HG03354 (cell line): ENCODE measurements at regions not wholly inside any gene's neighbourhood (a gene's known extent, or its start where the extent isn't known, plus 50 kb on each side); places are given as distances from the start of the nearest gene placed in this dataset.
"Not testable (repeated sequence)": the region's sequence is repeated elsewhere in the genome, so short reads cannot be mapped to it uniquely, and the experiment has no call there.

Source experiments
- ATAC-seq: cut with Tn5 transposase; IDR thresholded peaks from one replicate; pipeline ENCODE4 v1.9.1; 2021; ENCODE audit warnings: mild to moderate bottlenecking; ENCODE audit not compliant: unreplicated experiment, poor library complexity, severe bottlenecking

DNA sequence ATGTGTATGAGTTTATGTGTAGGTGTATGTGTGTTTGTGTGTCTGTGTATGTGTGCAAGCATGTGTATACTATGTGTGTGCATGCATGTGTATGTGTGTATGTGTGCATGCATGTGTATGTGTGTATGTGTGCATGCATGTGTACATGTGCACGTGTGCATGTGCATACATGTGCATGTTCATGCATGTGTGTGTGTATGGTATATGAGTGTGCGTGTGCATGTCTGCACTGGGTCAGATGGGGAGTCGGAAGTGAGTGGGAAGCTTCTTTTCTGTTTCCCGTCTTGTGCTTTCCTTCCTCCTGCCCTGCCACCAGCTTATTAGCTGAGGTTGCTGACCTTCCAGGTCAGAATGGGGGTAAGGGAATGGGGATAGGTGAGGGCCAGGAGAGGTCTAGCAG, 174.7 kb downstream of the MAP2K4 start:
- no peak for ATAC-seq

DNA sequence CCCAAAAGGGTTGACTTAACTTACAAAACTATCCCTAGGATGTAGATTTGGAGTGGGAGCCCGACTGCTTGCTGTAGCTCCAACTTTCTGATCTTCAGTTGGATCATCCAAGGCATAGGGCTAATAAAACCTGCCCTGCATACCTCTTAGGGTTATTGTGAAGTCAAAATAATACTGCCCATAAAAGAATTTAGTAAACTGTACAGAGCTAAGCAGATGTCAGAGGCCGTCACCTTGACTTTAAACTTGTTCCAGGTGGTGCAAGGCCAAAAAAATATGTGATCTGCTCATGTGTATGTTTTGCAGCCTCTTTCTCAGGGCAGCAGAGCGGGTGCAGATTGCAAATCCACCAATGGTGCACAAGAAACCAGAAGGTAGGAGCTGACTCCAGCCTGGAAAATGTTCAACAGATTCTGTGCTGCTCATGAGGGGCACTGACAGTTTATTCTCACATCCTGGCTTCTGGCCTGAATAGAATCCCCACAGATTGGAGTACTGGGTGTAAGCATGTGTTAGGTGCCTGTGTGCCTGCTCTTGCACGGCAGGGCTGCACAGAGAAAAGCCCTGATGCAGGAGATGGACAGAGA, 180.7 kb downstream of the MAP2K4 start:
- no peak for ATAC-seq

DNA sequence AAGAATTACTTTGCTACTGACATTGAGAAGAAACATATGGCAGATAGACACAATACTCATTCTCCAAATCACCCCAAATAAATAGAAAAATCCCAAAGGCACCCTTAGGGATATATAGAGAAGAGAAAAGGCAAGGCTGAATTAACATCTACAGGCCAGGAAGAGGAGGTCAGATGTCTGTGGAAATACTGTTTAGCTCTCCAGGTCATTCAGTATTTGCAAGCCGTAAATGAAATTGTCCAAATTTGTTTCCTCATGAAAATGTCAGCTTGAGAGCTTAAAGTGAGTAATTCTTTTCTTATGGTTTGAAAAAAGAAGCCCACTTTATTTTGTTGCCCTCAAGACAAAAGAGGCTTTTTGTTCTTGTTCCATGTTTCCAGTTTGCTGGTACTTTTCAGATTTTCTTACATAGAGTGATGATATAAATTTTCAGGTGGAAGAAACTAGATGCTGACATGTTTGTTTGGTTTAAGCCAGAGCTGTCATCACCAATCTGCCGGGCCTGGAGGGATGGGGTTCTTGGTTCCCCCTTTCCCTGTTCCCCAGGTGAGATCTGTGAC, 189.0 kb downstream of the MAP2K4 start:
- ATAC-seq = no peak

DNA sequence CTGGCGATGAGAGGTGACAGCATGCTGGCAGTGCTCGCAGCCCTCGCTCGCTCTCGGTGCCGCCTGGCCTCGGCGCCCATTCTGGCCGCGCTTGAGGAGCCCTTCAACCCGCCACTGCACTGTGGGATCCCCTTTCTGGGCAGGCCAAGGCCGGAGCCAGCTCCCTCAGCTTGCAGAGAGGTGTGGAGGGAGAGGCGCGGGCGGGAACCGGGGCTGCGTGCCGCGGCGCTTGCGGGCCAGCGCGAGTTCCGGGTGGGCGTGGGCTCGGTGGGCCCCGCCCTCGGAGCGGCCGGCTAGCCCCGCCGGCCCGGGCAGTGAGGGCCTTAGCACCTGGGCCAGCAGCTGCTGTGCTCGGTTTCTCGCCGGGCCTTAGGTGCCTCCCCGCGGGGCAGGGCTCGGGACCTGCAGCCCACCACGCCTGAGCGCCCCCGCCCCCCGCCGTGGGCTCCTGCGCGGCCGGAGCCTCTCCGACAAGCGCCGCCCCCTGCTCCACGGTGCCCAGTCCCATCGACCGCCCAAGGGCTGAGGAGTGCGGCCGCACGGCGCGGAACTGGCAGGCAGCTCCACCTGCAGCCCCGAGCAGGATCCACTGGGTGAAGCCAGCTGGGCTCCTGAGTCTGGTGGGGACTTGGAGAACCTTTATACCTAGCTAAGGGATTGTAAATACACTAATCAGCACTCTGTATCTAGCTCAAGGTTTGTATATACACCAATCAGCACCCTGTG, 200.2 kb downstream of the MAP2K4 start:
- ATAC-seq = not testable (repeated sequence)

DNA sequence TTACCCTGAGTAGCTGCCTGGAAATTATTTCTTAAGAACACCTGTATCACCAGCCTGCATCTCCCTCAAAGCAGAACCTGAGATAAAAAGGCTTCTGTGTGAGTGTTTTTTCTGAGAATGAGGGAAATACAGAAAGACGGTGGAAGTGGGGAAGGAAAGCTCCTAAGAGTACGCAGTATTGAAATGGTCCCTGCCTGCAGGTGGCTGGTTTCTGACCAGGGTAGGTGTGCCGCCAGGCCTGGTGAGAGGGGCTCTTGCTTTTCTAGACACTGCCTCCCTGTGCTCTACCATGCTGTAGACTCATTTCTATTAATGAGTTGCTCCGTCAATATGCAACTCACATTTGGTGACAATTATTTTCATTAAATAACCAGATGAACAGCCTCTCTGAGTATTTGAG, 201.7 kb downstream of the MAP2K4 start:
- no peak for ATAC-seq

DNA sequence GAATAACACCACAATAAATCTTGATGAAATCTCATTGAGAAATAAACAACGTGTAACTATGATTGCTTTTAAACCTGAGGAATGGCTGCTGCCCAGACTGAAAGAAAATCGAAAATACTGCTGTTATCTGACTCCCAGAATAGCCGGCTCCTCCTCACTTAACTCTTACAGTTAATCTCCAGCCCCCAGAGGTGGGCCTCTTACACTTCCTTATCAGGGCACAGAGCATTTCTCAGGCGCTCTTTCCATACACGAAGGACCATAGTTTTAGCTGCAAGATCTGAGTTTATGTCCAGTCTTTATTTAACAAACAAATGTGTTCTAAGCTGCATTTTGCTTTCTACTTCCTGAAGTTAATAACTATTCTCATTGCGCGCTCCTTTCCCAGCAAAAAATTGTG, 206.9 kb downstream of the MAP2K4 start:
- no peak for ATAC-seq

DNA sequence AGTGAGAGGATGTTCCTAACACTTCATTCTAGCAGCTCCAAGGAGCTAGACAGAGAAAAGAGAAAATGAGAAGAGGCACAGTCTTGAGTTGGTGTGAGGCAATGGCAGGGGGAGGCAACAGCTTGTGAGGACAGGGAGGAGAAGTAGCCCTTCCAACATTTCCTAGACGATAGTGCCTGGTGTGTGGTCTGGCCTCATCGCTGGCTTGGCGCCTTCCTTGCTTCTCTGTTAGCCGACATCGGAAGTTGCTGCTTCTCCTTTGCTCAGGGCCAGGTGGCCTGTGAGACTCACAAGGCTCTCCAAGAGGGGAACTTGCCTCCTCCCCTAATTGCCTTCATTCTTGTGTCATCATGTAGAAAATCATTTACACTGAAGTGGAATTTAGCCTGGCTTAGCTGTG, 208.7 kb downstream of the MAP2K4 start:
- ATAC-seq = no peak

DNA sequence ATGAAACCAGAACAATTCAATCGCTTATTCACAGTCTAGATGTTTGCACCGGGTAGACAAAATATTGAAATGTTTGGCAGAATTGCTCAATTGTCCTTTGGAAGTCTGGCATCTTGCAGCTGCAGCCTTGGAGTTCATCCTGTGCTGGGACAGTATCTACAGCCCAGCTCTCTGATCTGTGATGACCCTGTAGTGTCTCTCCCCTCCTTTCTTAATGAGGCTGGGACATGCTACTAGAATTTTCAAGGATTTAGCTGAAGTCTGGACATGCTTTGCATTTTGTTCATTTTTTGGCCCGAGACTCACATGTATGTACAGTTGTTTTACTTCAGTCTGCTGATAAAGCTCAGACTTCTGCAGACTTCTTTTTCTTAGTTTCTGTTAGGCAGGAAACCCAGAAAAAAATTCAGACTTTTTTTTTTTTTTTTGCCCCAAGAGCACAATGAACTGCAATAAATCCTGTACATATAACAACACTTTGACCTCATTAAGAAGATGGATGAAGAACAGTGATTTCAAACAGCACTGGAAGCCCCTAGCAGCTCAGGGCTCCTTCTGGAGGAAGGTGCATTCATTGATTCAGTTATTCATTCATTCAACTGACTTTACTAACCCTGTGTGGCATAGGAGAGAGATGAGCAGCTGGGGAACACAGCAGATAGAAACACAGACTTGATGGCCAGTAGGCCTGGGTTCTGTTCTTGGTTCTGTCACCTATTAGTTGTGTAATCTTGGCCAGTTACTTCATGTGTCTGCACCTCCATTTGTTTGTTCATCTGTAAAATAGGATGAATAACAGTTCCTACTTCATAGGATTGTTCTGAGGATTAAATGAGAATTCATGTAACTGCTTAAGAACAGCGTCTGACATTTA, 210.0 kb downstream of the MAP2K4 start:
- ATAC-seq = no peak

DNA sequence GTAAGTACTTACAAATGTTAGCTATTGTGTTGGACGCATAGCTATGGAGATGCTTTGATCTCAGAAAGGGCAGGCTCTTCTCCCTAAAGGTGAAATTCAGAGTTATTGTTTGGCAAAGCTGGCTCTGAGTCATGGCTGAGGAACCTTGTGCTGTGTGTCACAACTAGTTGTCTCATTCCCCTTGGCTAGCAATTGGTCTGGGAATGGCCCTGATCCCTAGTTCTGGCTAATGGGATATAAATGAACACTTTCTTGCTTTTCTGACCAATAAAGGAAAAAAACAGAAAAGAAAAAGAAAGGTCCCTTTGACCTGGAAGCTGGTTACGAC, 210.6 kb downstream of the MAP2K4 start:
- no peak for ATAC-seq

DNA sequence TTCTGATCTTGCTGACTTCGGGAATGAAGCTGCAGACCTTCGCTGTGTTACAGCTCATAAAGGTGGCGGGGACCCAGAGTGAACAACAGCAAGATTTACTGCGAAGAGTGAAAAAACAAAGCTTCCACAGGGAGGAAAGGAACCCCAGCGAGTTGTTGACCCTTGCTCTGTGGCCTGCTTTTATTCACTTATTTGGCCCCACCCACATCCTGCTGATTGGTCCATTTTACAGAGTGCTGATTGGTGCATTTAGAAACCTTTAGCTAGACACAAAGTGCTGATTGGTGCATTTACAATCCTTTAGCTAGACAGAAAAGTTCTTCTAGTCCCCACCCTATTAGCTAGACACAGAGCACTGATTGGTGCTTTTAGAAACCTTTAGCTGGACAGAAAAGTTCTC, 218.3 kb downstream of the MAP2K4 start:
- ATAC-seq = not testable (repeated sequence)

DNA sequence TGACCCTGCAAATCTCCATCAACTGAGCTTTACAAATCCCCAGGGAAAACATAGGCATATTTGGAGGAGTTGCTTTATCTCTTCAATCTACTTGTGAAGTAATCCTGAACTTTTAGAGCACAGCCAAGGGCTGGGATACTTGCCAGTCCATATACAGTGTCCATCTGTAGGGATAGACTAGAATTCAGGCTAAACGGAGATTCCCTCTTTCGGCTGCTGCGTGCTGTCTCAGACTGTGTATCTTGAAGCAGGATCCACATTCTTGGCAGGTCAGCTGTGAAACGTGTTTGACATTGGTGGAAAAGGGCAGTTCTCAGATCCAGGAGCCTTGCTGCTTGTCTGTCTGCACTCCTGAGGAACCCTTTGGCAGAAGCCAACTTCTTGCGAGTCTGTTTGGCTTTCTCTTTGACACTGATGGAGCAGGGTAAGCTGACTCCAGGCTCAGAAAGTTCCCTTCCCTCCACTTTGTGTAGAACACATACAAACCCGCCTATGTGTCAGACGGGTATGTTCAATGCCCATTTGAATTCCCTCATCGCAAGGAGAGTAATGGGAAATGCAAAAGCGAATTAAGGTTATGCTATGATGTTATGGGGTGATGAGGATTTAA, 221.8 kb downstream of the MAP2K4 start:
- no peak for ATAC-seq

DNA sequence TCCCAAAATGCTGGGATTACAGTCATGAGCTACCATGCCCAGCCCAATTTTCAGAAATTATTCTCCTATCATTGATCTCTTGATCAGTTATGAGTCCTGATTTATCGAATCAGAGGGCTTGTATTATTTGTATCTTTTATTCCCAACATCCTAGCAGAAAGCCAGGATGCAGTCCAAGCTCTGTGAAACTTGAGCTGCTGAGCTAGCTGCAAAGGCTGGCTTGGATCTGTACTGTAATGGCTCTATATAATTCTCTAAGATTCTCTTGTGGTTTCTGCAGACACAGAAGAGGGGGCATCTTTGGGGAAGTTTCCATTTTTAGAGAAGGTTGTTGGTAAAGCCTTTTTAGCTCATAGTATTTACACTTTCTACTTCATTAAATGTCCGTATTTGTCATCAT, 227.1 kb downstream of the MAP2K4 start:
- ATAC-seq = no peak

DNA sequence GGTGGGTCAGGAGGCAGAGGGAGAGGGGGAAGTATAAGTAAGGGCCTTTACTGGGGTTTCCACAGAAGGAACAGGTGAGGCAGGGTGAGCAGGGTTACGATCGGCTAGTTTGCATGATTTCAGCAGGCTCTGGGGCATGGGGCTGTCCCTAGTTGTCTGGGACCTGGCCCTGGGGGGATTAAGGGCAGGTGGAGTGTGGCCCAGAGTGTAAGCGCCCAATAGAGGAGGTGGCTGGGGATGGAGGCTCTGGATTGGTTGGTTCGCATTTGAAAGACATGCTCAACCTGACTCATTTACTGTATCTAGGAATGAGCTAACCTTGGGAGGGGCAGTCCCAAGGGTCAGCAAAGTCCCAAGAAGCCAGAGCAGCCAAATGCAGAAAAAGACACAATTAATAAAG, 230.3 kb downstream of the MAP2K4 start:
- ATAC-seq = no peak

DNA sequence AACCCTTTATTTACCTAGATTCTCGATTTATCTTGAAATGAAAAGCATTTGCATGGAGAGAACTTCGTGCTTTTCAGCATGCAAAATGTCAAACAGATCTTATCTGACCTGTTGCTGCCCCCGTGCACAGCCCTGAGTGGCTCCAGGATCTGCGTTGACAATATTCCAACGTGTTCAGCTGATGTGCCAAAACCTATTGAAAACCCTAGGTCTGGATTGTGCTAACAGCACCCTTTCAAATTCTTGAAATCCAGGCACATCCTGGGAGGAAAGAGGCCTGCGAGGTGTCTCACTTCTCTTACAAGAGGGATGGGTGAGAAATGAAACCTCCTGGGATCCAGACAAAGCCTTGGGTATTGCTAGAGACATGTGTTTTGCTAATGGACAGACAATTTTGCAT, 231.8 kb downstream of the MAP2K4 start:
- no peak for ATAC-seq

DNA sequence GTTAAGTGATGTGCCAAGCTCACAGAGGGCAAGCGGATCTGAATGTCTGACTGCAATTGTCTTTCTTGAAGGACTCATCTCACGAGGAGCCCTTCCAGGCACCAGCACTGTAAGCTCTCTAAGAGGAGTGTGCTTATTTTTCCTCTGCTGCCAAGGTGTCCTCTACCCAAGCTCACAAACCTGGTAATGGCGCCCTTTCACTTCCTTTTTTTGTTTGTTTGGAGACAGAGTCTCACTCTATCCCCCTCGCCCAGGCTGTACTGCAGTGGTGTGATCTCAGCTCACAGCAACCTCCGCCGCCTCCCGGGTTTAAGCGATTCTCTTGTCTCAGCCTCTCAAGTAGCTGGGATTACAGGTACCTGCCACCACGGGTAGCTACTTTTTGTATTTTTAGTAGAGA, 233.8 kb downstream of the MAP2K4 start:
- ATAC-seq = no peak

DNA sequence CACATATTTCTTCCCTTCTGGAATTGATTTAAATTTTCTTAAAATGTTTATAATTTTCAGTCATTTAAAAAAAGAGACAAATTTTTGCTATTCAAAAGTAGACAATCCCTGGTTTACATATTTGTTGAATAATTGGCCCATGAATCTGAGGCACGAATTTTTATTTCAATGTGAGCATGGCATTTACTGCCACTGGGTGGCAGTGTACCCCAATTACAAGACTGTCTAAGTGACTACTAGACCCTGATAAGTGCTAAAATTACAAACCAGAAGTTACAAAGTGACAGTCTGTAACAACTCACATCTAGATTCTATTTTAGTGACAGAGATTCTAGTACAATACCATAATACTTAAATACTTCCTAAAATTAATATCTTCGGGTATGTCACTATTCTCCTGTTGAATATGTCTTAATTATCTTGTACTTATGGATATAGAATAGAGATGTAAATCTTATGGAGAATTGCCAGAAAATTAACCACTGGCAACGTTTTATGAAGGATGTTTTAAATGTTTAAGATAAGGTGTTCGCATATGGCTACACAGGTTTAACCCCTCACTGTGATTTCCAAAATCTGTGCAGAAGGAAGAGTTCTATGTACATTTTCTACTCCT, 235.8 kb downstream of the MAP2K4 start:
- ATAC-seq = peak; percentile 65

DNA sequence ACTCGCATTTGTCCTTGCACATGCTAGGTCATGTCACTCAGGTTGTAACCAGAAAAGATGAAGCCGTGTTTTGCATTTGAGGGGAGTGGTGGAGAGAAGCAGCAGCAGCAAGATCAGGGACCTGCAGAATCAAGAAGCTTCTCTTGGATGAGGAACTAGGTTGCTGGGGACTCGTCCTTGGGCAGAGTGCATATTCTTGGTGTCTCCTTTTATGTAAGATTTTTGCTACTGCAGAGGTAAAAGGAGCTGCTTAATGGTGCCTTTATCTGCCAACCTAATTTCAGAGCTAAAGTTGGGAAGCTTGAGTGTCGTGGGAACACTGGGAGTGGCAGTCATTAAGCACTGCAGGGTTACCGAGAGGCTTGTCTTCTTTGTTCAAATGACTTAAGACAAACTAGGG, 236.5 kb downstream of the MAP2K4 start:
- ATAC-seq = no peak

DNA sequence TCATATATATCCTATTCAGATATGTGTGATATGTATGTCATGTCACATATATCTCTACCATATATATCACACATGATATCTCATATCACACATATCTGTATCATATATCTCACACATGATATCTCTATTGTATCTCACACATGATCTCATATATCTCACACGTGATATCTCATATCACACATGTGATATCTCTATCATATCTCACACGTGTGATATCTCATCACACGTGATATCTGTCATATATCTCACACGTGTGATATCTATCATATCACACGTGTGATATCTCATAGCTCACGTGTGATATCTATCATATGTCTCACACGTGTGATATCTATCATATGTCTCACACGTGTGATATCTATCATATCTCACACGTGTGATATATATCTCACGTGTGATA, 240.7 kb downstream of the MAP2K4 start:
- ATAC-seq = no peak

DNA sequence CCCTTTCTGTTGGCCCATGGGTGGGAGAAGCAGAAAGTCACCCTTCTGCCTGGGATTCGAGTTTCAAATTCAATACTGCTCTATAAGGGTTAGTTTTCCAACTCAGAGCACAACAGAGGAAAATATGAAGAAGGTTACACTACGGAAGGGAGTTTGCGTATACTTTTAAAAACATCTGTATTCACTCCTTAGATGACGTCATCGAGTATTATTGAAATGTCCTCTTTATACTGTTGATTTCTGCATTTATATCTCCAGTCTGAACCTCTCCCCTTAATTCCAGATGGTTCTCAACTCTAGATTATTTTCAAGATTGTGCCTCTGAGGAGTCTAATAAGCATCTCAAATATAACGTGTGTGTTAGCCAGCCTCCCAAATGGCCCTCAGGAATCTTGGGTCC, 249.1 kb downstream of the MAP2K4 start:
- no peak for ATAC-seq

DNA sequence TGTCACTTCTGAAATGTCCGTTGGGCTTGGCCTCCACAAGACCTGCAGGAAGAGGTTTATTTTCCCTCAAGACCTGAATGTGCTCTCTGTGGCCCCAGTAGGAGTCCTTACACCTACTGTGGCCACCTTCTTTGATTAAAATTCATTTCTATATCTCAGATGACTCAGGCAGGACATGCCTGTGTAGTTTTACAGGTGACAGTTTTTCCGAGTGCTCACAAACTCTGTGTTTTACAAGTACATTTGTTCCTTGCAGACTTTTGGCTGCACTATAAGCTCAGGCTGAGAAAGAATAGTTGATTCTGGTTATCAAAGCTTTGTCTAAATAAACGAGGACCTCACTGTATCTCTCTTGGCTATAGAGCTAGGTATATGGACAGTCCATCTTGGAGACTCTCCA, 257.1 kb downstream of the MAP2K4 start:
- no peak for ATAC-seq
